ENCODE measurements at regions not wholly inside any gene's neighbourhood (a gene's known extent, or its start where the extent isn't known, plus 50 kb on each side); places are given as distances from the start of the nearest gene placed in this dataset.
"Not testable (repeated sequence)": the region's sequence is repeated elsewhere in the genome, so short reads cannot be mapped to it uniquely, and the experiment has no call there.

- DNase-seq (ENCODE audit: low spot score): no peak
Measured at GRCh38 chr13:91032104-91032503, 315.4 kb upstream of the MIR17HG start.

GRCh38 chr13:91036886-91037285 is 310.6 kb upstream of the MIR17HG start:
- DNase-seq (ENCODE audit: low spot score): no peak

GRCh38 chr13:91042870-91043269 is 304.6 kb upstream of the MIR17HG start:
- no peak for DNase-seq (ENCODE audit: low spot score)

GRCh38 chr13:91045351-91046034 is 302.0 kb upstream of the MIR17HG start:
- no peak for DNase-seq (ENCODE audit: low spot score)

- no peak for DNase-seq (ENCODE audit: low spot score)
Measured at GRCh38 chr13:91046715-91047327, 300.7 kb upstream of the MIR17HG start.

- no peak for DNase-seq (ENCODE audit: low spot score)
Measured at GRCh38 chr13:91050970-91051369, 296.5 kb upstream of the MIR17HG start.

- DNase-seq (ENCODE audit: low spot score): no peak
Measured at GRCh38 chr13:91052876-91053275, 294.6 kb upstream of the MIR17HG start.

GRCh38 chr13:91053318-91054065 is 294.0 kb upstream of the MIR17HG start:
- DNase-seq (ENCODE audit: low spot score): no peak

GRCh38 chr13:91054902-91055301 is 292.6 kb upstream of the MIR17HG start:
- no peak for DNase-seq (ENCODE audit: low spot score)

- DNase-seq (ENCODE audit: low spot score): no peak
Measured at GRCh38 chr13:91056746-91057145, 290.7 kb upstream of the MIR17HG start.

GRCh38 chr13:91057507-91057906 is 290.0 kb upstream of the MIR17HG start:
- not testable (repeated sequence) for DNase-seq (ENCODE audit: low spot score)

GRCh38 chr13:91058066-91058465 is 289.4 kb upstream of the MIR17HG start:
- DNase-seq (ENCODE audit: low spot score): no peak

- DNase-seq (ENCODE audit: low spot score): no peak
Measured at GRCh38 chr13:91058919-91059318, 288.6 kb upstream of the MIR17HG start.

- no peak for DNase-seq (ENCODE audit: low spot score)
Measured at GRCh38 chr13:91066745-91067144, 280.7 kb upstream of the MIR17HG start.

- no peak for DNase-seq (ENCODE audit: low spot score)
Measured at GRCh38 chr13:91072486-91072885, 275.0 kb upstream of the MIR17HG start.

- no peak for DNase-seq (ENCODE audit: low spot score)
Measured at GRCh38 chr13:91074091-91074490, 273.4 kb upstream of the MIR17HG start.

- DNase-seq (ENCODE audit: low spot score): no peak
Measured at GRCh38 chr13:91076830-91077229, 270.7 kb upstream of the MIR17HG start.

GRCh38 chr13:91078093-91078679 is 269.3 kb upstream of the MIR17HG start:
- no peak for DNase-seq (ENCODE audit: low spot score)

GRCh38 chr13:91079176-91079575 is 268.3 kb upstream of the MIR17HG start:
- DNase-seq (ENCODE audit: low spot score): no peak

- no peak for DNase-seq (ENCODE audit: low spot score)
Measured at GRCh38 chr13:91085127-91085526, 262.4 kb upstream of the MIR17HG start.

- no peak for DNase-seq (ENCODE audit: low spot score)
Measured at GRCh38 chr13:91086936-91087716, 260.4 kb upstream of the MIR17HG start.

- no peak for DNase-seq (ENCODE audit: low spot score)
Measured at GRCh38 chr13:91097269-91097668, 250.2 kb upstream of the MIR17HG start.

Data from AG08396 (cell line).